GM12891 (cell line): ENCODE measurements at regions not wholly inside any gene's neighbourhood (a gene's known extent, or its start where the extent isn't known, plus 50 kb on each side); places are given as distances from the start of the nearest gene placed in this dataset.

Experiments
- POLR2A ChIP-seq: IDR thresholded peaks from 2 replicates; pipeline ENCODE4 v1.6.1; 2011; ENCODE audit warnings: low read depth, low read length, control low read depth
- SPI1 ChIP-seq: IDR thresholded peaks from 2 replicates; pipeline ENCODE4 v1.6.1; 2011; ENCODE audit warnings: low read depth, low read length, control low read depth

DNA sequence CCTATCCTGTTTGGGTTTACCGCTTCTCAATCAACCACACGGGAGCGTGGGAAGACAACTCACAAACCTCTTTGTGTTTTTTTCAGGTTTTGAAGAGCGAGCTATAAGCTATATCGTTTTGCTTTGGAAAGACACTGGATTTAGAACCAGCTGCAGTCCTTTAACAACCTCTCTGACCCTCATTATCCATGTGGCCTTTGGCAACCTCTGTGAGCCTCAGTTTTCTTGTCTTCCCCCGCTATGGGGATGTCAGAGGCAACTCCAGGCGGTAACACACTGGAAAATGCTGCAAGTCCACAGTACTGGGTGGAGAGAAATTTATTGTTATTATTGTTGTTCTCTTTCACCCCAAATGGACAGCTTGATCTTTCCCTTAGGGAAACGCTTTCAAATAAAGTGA lies 100.0 kb downstream of the ETS2 start:
- TF ChIP-seq POLR2A, result no peak
- no peak for TF ChIP-seq SPI1
